Activated CD4-positive, alpha-beta T cell treated with anti-CD3 and anti-CD28 coated beads for 36 hours (primary cell): ENCODE measurements at regions not wholly inside any gene's neighbourhood (a gene's known extent, or its start where the extent isn't known, plus 50 kb on each side); places are given as distances from the start of the nearest gene placed in this dataset.

Experiments used
- ATAC-seq: fragments of 200-7000 bp; cut with Tn5 transposase; one replicate; pipeline ENCODE4 v1.10.0; 2021; ENCODE audit warnings: mild to moderate bottlenecking, moderate library complexity
- CTCF ChIA-PET: fragments of 350-600 bp; sonication (Branson Sonifier 250); formaldehyde crosslinking; loops from one replicate; lab custom pipeline; 2021; ENCODE audit warnings: antibody characterized with exemption; lab: Charles Lee
- POLR2A ChIA-PET: fragments of 350-600 bp; sonication (Branson Sonifier 250); formaldehyde crosslinking; loops from one replicate; lab custom pipeline; 2021; ENCODE audit warnings: antibody characterized with exemption, inconsistent platforms; lab: Charles Lee
- DNase-seq: peaks from one replicate; pipeline ENCODE4 v3.0.0-alpha.2; 2020
- H3K27ac Mint-ChIP-seq: one replicate; pipeline ENCODE4 v1.8.0; 2021; ENCODE audit warnings: mixed read lengths
- H3K27me3 Mint-ChIP-seq: one replicate; pipeline ENCODE4 v1.8.0; 2021; ENCODE audit warnings: mixed read lengths
- H3K36me3 Mint-ChIP-seq: one replicate; pipeline ENCODE4 v1.8.0; 2021; ENCODE audit warnings: low read depth, mixed read lengths
- H3K4me1 Mint-ChIP-seq: one replicate; pipeline ENCODE4 v1.8.0; 2021; ENCODE audit warnings: mixed read lengths
- H3K4me3 Mint-ChIP-seq: one replicate; pipeline ENCODE4 v1.8.0; 2021; ENCODE audit warnings: mild to moderate bottlenecking, moderate library complexity, mixed read lengths
- H3K9me3 Mint-ChIP-seq: one replicate; pipeline ENCODE4 v1.8.0; 2021; ENCODE audit warnings: low read depth, mixed read lengths
- intact Hi-C, 2 experiments: fragments of 100-400 bp; cut with DNase I in 1 of 2; cut with micrococcal nuclease in 1 of 2; formaldehyde crosslinking; loops; one replicate each; pipeline versions ENCODE4 v1.14.2 to v1.15.1; 2022 to 2024; cut with DNase I, micrococcal nuclease

- ChIA-PET CTCF (no interaction called here), POLR2A (no interaction called here)
- peaks cover 14% of the 10 kb centered on the region for H3K9me3 Mint-ChIP-seq
- H3K27me3 Mint-ChIP-seq, result no peaks in the 10 kb centered on the region
- H3K4me1 Mint-ChIP-seq, result no peaks in the 10 kb centered on the region
- intact Hi-C loops, result no loop called here
- no peak overlapping the region for H3K4me3 Mint-ChIP-seq
- H3K36me3 Mint-ChIP-seq, result no peaks in the 10 kb centered on the region
- no peak overlapping the region for H3K27ac Mint-ChIP-seq
- ATAC-seq (no peak), DNase-seq (no peak)
These were observed 990.3 kb upstream of the ZNF722 start for GRCh38 chr7:63008366-63008765.

- intact Hi-C loops, result no loop called here
- H3K4me1 Mint-ChIP-seq, result no peaks in the 10 kb centered on the region
- ChIA-PET CTCF (no interaction called here), POLR2A (no interaction called here)
- no peaks in the 10 kb centered on the region for H3K27me3 Mint-ChIP-seq
- peaks cover 12% of the 10 kb centered on the region for H3K9me3 Mint-ChIP-seq
- H3K4me3 Mint-ChIP-seq, result no peak overlapping the region
- DNase-seq (no peak), ATAC-seq (no peak)
- no peaks in the 10 kb centered on the region for H3K36me3 Mint-ChIP-seq
- H3K27ac Mint-ChIP-seq, result no peak overlapping the region
These were observed 988.9 kb upstream of the ZNF722 start for GRCh38 chr7:63009771-63010170.

GRCh38 chr7:63012633-63013183 lies 985.9 kb upstream of the ZNF722 start:
- H3K9me3 Mint-ChIP-seq, result peaks cover 16% of the 10 kb centered on the region

GRCh38 chr7:63014792-63015191 lies 983.9 kb upstream of the ZNF722 start:
- ChIA-PET CTCF (interaction anchor here (1.0 to 1.4 kb wide), 2 partner anchors 26 to 30 kb away, joined by 3 to 6 read pairs; no protein-coding TSS in a partner anchor), POLR2A (no interaction called here)
- Mint-ChIP-seq H3K36me3 (no peaks in the 10 kb centered on the region), H3K27ac (no peak overlapping the region), H3K4me3 (no peak overlapping the region), H3K4me1 (no peaks in the 10 kb centered on the region), H3K27me3 (no peaks in the 10 kb centered on the region), H3K9me3 (peaks cover 23% of the 10 kb centered on the region)
- intact Hi-C loops, result no loop called here
- ATAC-seq (no peak), DNase-seq (no peak)

More at GRCh38 chr7:63012633-63013183, 985.9 kb upstream of the ZNF722 start:
- ChIA-PET POLR2A (no interaction called here), CTCF (no interaction called here)
- Mint-ChIP-seq H3K36me3 (no peaks in the 10 kb centered on the region), H3K4me3 (no peak overlapping the region), H3K4me1 (no peaks in the 10 kb centered on the region), H3K27me3 (no peaks in the 10 kb centered on the region), H3K27ac (no peak overlapping the region)
- DNase-seq (no peak), ATAC-seq (no peak)
- intact Hi-C loops, result no loop called here

- CTCF ChIA-PET, result no interaction called here
- Mint-ChIP-seq H3K9me3 (peaks cover 38% of the 10 kb centered on the region), H3K4me1 (no peaks in the 10 kb centered on the region), H3K27me3 (no peaks in the 10 kb centered on the region), H3K4me3 (no peak overlapping the region), H3K27ac (no peak overlapping the region), H3K36me3 (no peaks in the 10 kb centered on the region)
- POLR2A ChIA-PET, result no interaction called here
- intact Hi-C loops, result no loop called here
- ATAC-seq (no peak), DNase-seq (no peak)
These were observed 975.4 kb upstream of the ZNF722 start for GRCh38 chr7:63023182-63023787.

- Mint-ChIP-seq H3K27me3 (no peaks in the 10 kb centered on the region), H3K27ac (no peak overlapping the region), H3K9me3 (peaks cover 35% of the 10 kb centered on the region), H3K36me3 (no peaks in the 10 kb centered on the region), H3K4me3 (no peak overlapping the region), H3K4me1 (no peaks in the 10 kb centered on the region)
- POLR2A ChIA-PET, result no interaction called here
- no peak for ATAC-seq
- intact Hi-C loops, result no loop called here
- no peak for DNase-seq
- CTCF ChIA-PET, result no interaction called here
These were observed 974.2 kb upstream of the ZNF722 start for GRCh38 chr7:63024446-63024845.

GRCh38 chr7:63025815-63026214 lies 972.8 kb upstream of the ZNF722 start:
- no peak overlapping the region for H3K27ac Mint-ChIP-seq
- CTCF ChIA-PET, result no interaction called here
- ATAC-seq, result no peak
- peaks cover 40% of the 10 kb centered on the region for H3K9me3 Mint-ChIP-seq
- DNase-seq, result no peak
- no peaks in the 10 kb centered on the region for H3K36me3 Mint-ChIP-seq
- H3K4me3 Mint-ChIP-seq, result no peak overlapping the region
- H3K27me3 Mint-ChIP-seq, result no peaks in the 10 kb centered on the region
- H3K4me1 Mint-ChIP-seq, result no peaks in the 10 kb centered on the region
- POLR2A ChIA-PET, result no interaction called here
- intact Hi-C loops, result no loop called here

GRCh38 chr7:63027075-63027474 lies 971.6 kb upstream of the ZNF722 start:
- Mint-ChIP-seq H3K4me3 (no peak overlapping the region), H3K27ac (no peak overlapping the region), H3K4me1 (no peaks in the 10 kb centered on the region), H3K9me3 (peaks cover 42% of the 10 kb centered on the region), H3K27me3 (no peaks in the 10 kb centered on the region), H3K36me3 (no peaks in the 10 kb centered on the region)
- POLR2A ChIA-PET, result no interaction called here
- ATAC-seq (no peak), DNase-seq (no peak)
- CTCF ChIA-PET, result no interaction called here
- intact Hi-C loops, result no loop called here

GRCh38 chr7:63028376-63029206 lies 970.1 kb upstream of the ZNF722 start:
- Mint-ChIP-seq H3K27me3 (no peaks in the 10 kb centered on the region), H3K36me3 (no peaks in the 10 kb centered on the region), H3K9me3 (peaks cover 35% of the 10 kb centered on the region), H3K4me1 (no peaks in the 10 kb centered on the region), H3K27ac (no peak overlapping the region), H3K4me3 (no peak overlapping the region)
- DNase-seq, result no peak
- intact Hi-C loops, result no loop called here
- no peak for ATAC-seq
- CTCF ChIA-PET, result no interaction called here
- POLR2A ChIA-PET, result no interaction called here

GRCh38 chr7:63029207-63029522 lies 969.5 kb upstream of the ZNF722 start:
- intact Hi-C loops, result no loop called here
- ATAC-seq (no peak), DNase-seq (no peak)
- Mint-ChIP-seq H3K9me3 (peaks cover 31% of the 10 kb centered on the region), H3K36me3 (no peaks in the 10 kb centered on the region), H3K4me1 (no peaks in the 10 kb centered on the region), H3K4me3 (no peak overlapping the region), H3K27me3 (no peaks in the 10 kb centered on the region), H3K27ac (no peak overlapping the region)
- POLR2A ChIA-PET, result no interaction called here
- CTCF ChIA-PET, result no interaction called here

- ATAC-seq, result no peak
- Mint-ChIP-seq H3K4me1 (no peaks in the 10 kb centered on the region), H3K36me3 (no peaks in the 10 kb centered on the region)
These were observed 968.6 kb upstream of the ZNF722 start for GRCh38 chr7:63030061-63030460.

More at GRCh38 chr7:63030061-63030460, 968.6 kb upstream of the ZNF722 start:
- ChIA-PET CTCF (no interaction called here), POLR2A (no interaction called here)
- Mint-ChIP-seq H3K4me3 (no peak overlapping the region), H3K9me3 (peaks cover 26% of the 10 kb centered on the region), H3K27me3 (no peaks in the 10 kb centered on the region), H3K27ac (no peak overlapping the region)
- DNase-seq, result no peak
- intact Hi-C loops, result loop anchor here in 1 of 2 experiments (10.0 kb wide), 1 partner anchor 45 kb away; no protein-coding TSS in a partner anchor
